ENCODE measurements at regions not wholly inside any gene's neighbourhood (a gene's known extent, or its start where the extent isn't known, plus 50 kb on each side); places are given as distances from the start of the nearest gene placed in this dataset.

GRCh38 chr12:19960527-19960926 is 407.8 kb upstream of the PDE3A start:
- CTCF ChIA-PET: no interaction called here
- no peak overlapping the region for H4K91ac ChIP-seq (ENCODE audit: insufficient read depth, low read depth, low read length)
- H3K9me1 ChIP-seq (ENCODE audit: insufficient read depth, low read length): no peaks in the 10 kb centered on the region
- H4K5ac ChIP-seq (ENCODE audit: low read depth, low read length): no peak overlapping the region
- no CpG with 5 or more reads among the region's 4 CpGs for WGBS, 2 experiments (ENCODE audit: extremely low coverage in 2 of 2, insufficient read length in 1 of 2)
- DNase-seq (no peak), ATAC-seq (ENCODE audit: low read depth) (no peak)
- POLR2A ChIA-PET (ENCODE audit: unreplicated experiment): no interaction called here
- no peaks in the 10 kb centered on the region for H3K79me1 ChIP-seq (ENCODE audit: low read depth in 1 of 2, low read length in 2 of 2)
- H3K9ac ChIP-seq (ENCODE audit: low read depth, low read length): no peak overlapping the region
- no peaks in the 10 kb centered on the region for H3K9me3 ChIP-seq (ENCODE audit: control insufficient read depth, insufficient read depth, low read length)
- no peak overlapping the region for H2BK20ac ChIP-seq (ENCODE audit: low read depth, low read length)
- no peaks in the 10 kb centered on the region for H3K4me1 ChIP-seq (ENCODE audit: control insufficient read depth, insufficient read depth, low read length)
- no peak overlapping the region for H3K23ac ChIP-seq (ENCODE audit: low read depth, low read length)
- H2AFZ ChIP-seq (replicated peaks; ENCODE audit: low read length, poor library complexity): no peak overlapping the region
- H4K20me1 ChIP-seq (ENCODE audit: insufficient read depth, low read length): no peaks in the 10 kb centered on the region
- no peak overlapping the region for H3K4me2 ChIP-seq (ENCODE audit: low read depth, low read length)
- no peak overlapping the region for H3K4me3 ChIP-seq (ENCODE audit: insufficient read depth, low read depth, low read length)
- no peak overlapping the region for H2AK9ac ChIP-seq (replicated peaks; ENCODE audit: low read depth, low read length, poor library complexity)
- no peak overlapping the region for H3K18ac ChIP-seq (ENCODE audit: low read depth, low read length)
- no peak for TF ChIP-seq CHD1 (IDR thresholded peaks at IDR 0.05; ENCODE audit: low read depth, low read length)
- no peaks in the 10 kb centered on the region for H3K27me3 ChIP-seq (ENCODE audit: control insufficient read depth, insufficient read depth, low read length)
- H3K27ac ChIP-seq (ENCODE audit: insufficient read depth, low read length): no peak overlapping the region
- dilution Hi-C loops (cut with HindIII; ENCODE audit: low sequenced_read_pairs, unreplicated experiment) (no loop called here), intact Hi-C loops (cut with micrococcal nuclease) (loop anchor here (10.0 kb wide), 1 partner anchor 206 kb away; no protein-coding TSS in a partner anchor), in situ Hi-C loops (cut with MboI; ENCODE audit: low sequenced_read_pairs) (no loop called here)
- no peak overlapping the region for H2BK5ac ChIP-seq (ENCODE audit: low read depth, low read length, poor library complexity, severe bottlenecking)
- no peak overlapping the region for H4K8ac ChIP-seq (ENCODE audit: low read depth in 2 of 2, low read length in 2 of 2)
- H3K36me3 ChIP-seq (ENCODE audit: control insufficient read depth, insufficient read depth, low read length): no peaks in the 10 kb centered on the region
- no peak overlapping the region for H3K4ac ChIP-seq (ENCODE audit: low read depth, low read length)
- no peak overlapping the region for H2AK5ac ChIP-seq (ENCODE audit: low read depth, low read length)
- no peak overlapping the region for H2BK15ac ChIP-seq (ENCODE audit: low read depth, low read length)
- no peak overlapping the region for H2BK120ac ChIP-seq (ENCODE audit: low read depth, low read length)
- BruUV-seq (replicated peaks): no TSS peak
- H3K56ac ChIP-seq (ENCODE audit: extremely low read depth, insufficient read depth, low read length): no peak overlapping the region
- no peak overlapping the region for H3K14ac ChIP-seq (replicated peaks; ENCODE audit: low read depth, low read length)
